ENCODE measurements at regions not wholly inside any gene's neighbourhood (a gene's known extent, or its start where the extent isn't known, plus 50 kb on each side); places are given as distances from the start of the nearest gene placed in this dataset.

GRCh38 chr11:115716080-115716479 lies 211.9 kb upstream of the CADM1 start:
- H3K4me1 ChIP-seq (ENCODE audit: control insufficient read depth, extremely low read depth, insufficient read depth, low read length), result no peaks in the 10 kb centered on the region
- H2AFZ ChIP-seq (ENCODE audit: low read length), result no peak overlapping the region
- H3K9ac ChIP-seq (ENCODE audit: insufficient read depth, low read length), result no peak overlapping the region
- no peaks in the 10 kb centered on the region for H3K9me3 ChIP-seq (ENCODE audit: control insufficient read depth, insufficient read depth, low read depth, low read length)
- H3K79me2 ChIP-seq (ENCODE audit: control insufficient read depth, insufficient read depth, low read length), result no peaks in the 10 kb centered on the region
- DNase-seq (ENCODE audit: low read depth in 2 of 2), result no peak
- H3K4me3 ChIP-seq (replicated peaks in 1 of 4; ENCODE audit: control extremely low read depth in 1 of 4, insufficient read depth in 1 of 4, low read depth in 3 of 4, low read length in 4 of 4), result no peak overlapping the region
- no peaks in the 10 kb centered on the region for H3K36me3 ChIP-seq (ENCODE audit: control insufficient read depth, insufficient read depth, low read length)
- peaks cover 4% of the 10 kb centered on the region for H3K27me3 ChIP-seq (ENCODE audit: control insufficient read depth, insufficient read depth, low read length)
- H4K20me1 ChIP-seq (ENCODE audit: control insufficient read depth, extremely low read depth, insufficient read depth, low read length), result no peaks in the 10 kb centered on the region
- no peak overlapping the region for H3K27ac ChIP-seq (ENCODE audit: insufficient read depth, low read length)
- no peak for TF ChIP-seq CTCF (conservative IDR thresholded peaks at IDR 0.05 in 1 of 2, IDR thresholded peaks at IDR 0.05 in 1 of 2; ENCODE audit: low read depth in 1 of 2, low read length in 2 of 2)
- no peak for TF ChIP-seq EZH2 (IDR thresholded peaks at IDR 0.05; ENCODE audit: low read length, missing control alignments)
- no peak overlapping the region for H3K4me2 ChIP-seq (ENCODE audit: extremely low read depth, insufficient read depth, low read length)

GRCh38 chr11:115715251-115715770 lies 211.1 kb upstream of the CADM1 start:
- Histone ChIP-seq H2AFZ (ENCODE audit: low read length) (no peak overlapping the region), H3K27ac (ENCODE audit: insufficient read depth, low read length) (no peak overlapping the region), H3K27me3 (ENCODE audit: control insufficient read depth, insufficient read depth, low read length) (peaks cover 6% of the 10 kb centered on the region), H3K36me3 (ENCODE audit: control insufficient read depth, insufficient read depth, low read length) (no peaks in the 10 kb centered on the region), H3K4me3 (replicated peaks in 1 of 4; ENCODE audit: control extremely low read depth in 1 of 4, insufficient read depth in 1 of 4, low read depth in 3 of 4, low read length in 4 of 4) (no peak overlapping the region), H3K9me3 (ENCODE audit: control insufficient read depth, insufficient read depth, low read depth, low read length) (no peaks in the 10 kb centered on the region), H3K9ac (ENCODE audit: insufficient read depth, low read length) (no peak overlapping the region), H3K79me2 (ENCODE audit: control insufficient read depth, insufficient read depth, low read length) (no peaks in the 10 kb centered on the region), H4K20me1 (ENCODE audit: control insufficient read depth, extremely low read depth, insufficient read depth, low read length) (no peaks in the 10 kb centered on the region), H3K4me1 (ENCODE audit: control insufficient read depth, extremely low read depth, insufficient read depth, low read length) (no peaks in the 10 kb centered on the region), H3K4me2 (ENCODE audit: extremely low read depth, insufficient read depth, low read length) (no peak overlapping the region)
- no peak for DNase-seq (ENCODE audit: low read depth in 2 of 2)
- TF ChIP-seq EZH2 (IDR thresholded peaks at IDR 0.05; ENCODE audit: low read length, missing control alignments) (no peak), CTCF (conservative IDR thresholded peaks at IDR 0.05 in 1 of 2, IDR thresholded peaks at IDR 0.05 in 1 of 2; ENCODE audit: low read depth in 1 of 2, low read length in 2 of 2) (no peak)

- Histone ChIP-seq H3K79me2 (ENCODE audit: control insufficient read depth, insufficient read depth, low read length) (no peaks in the 10 kb centered on the region), H2AFZ (ENCODE audit: low read length) (no peak overlapping the region), H3K27ac (ENCODE audit: insufficient read depth, low read length) (no peak overlapping the region), H3K9me3 (ENCODE audit: control insufficient read depth, insufficient read depth, low read depth, low read length) (no peaks in the 10 kb centered on the region), H4K20me1 (ENCODE audit: control insufficient read depth, extremely low read depth, insufficient read depth, low read length) (no peaks in the 10 kb centered on the region), H3K4me3 (replicated peaks in 1 of 4; ENCODE audit: control extremely low read depth in 1 of 4, insufficient read depth in 1 of 4, low read depth in 3 of 4, low read length in 4 of 4) (no peak overlapping the region), H3K4me1 (ENCODE audit: control insufficient read depth, extremely low read depth, insufficient read depth, low read length) (no peaks in the 10 kb centered on the region), H3K27me3 (ENCODE audit: control insufficient read depth, insufficient read depth, low read length) (peaks cover 6% of the 10 kb centered on the region), H3K9ac (ENCODE audit: insufficient read depth, low read length) (no peak overlapping the region), H3K36me3 (ENCODE audit: control insufficient read depth, insufficient read depth, low read length) (no peaks in the 10 kb centered on the region), H3K4me2 (ENCODE audit: extremely low read depth, insufficient read depth, low read length) (no peak overlapping the region)
- no peak for TF ChIP-seq EZH2 (IDR thresholded peaks at IDR 0.05; ENCODE audit: low read length, missing control alignments)
- no peak for DNase-seq (ENCODE audit: low read depth in 2 of 2)
Observed at GRCh38 chr11:115712296-115712695, 208.1 kb upstream of the CADM1 start.
